ENCODE measurements at regions not wholly inside any gene's neighbourhood (a gene's known extent, or its start where the extent isn't known, plus 50 kb on each side); places are given as distances from the start of the nearest gene placed in this dataset.
A peak's percentile ranks its signal among the peaks of the same experiment; 100 is the strongest.

GRCh38 chr2:234733795-234734600, 217.8 kb upstream of the SH3BP4 start:
- no peak for TF ChIP-seq RAD21 (IDR thresholded peaks at IDR 0.05; ENCODE audit: low read depth)
- no peak for TF ChIP-seq EGR1 (IDR thresholded peaks at IDR 0.05)
- no peak for TF ChIP-seq EP300 (IDR thresholded peaks at IDR 0.05; ENCODE audit: borderline replicate concordance)
- TF ChIP-seq CREB1 (IDR thresholded peaks at IDR 0.05; ENCODE audit: low read depth), result no peak
- no peak for TF ChIP-seq TAF1 (IDR thresholded peaks at IDR 0.05; ENCODE audit: low read depth)
- TF ChIP-seq ZBTB7A (IDR thresholded peaks at IDR 0.05; ENCODE audit: low read depth), result no peak
- TF ChIP-seq, protein P1, sequence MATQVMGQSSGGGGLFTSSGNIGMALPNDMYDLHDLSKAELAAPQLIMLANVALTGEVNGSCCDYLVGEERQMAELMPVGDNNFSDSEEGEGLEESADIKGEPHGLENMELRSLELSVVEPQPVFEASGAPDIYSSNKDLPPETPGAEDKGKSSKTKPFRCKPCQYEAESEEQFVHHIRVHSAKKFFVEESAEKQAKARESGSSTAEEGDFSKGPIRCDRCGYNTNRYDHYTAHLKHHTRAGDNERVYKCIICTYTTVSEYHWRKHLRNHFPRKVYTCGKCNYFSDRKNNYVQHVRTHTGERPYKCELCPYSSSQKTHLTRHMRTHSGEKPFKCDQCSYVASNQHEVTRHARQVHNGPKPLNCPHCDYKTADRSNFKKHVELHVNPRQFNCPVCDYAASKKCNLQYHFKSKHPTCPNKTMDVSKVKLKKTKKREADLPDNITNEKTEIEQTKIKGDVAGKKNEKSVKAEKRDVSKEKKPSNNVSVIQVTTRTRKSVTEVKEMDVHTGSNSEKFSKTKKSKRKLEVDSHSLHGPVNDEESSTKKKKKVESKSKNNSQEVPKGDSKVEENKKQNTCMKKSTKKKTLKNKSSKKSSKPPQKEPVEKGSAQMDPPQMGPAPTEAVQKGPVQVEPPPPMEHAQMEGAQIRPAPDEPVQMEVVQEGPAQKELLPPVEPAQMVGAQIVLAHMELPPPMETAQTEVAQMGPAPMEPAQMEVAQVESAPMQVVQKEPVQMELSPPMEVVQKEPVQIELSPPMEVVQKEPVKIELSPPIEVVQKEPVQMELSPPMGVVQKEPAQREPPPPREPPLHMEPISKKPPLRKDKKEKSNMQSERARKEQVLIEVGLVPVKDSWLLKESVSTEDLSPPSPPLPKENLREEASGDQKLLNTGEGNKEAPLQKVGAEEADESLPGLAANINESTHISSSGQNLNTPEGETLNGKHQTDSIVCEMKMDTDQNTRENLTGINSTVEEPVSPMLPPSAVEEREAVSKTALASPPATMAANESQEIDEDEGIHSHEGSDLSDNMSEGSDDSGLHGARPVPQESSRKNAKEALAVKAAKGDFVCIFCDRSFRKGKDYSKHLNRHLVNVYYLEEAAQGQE (IDR thresholded peaks at IDR 0.05; ENCODE audit: low read depth), result no peak
- no peak for TF ChIP-seq MAX (IDR thresholded peaks at IDR 0.05)
- TF ChIP-seq TCF12 (IDR thresholded peaks at IDR 0.05; ENCODE audit: low read depth), result no peak
- no peak for TF ChIP-seq USF1 (IDR thresholded peaks at IDR 0.05)
- TF ChIP-seq YY1 (IDR thresholded peaks at IDR 0.05; ENCODE audit: low read depth), result no peak
- no peak for TF ChIP-seq NFIC (IDR thresholded peaks at IDR 0.05)
- TF ChIP-seq CEBPB (IDR thresholded peaks at IDR 0.05), result no peak
- TF ChIP-seq TEAD4 (IDR thresholded peaks at IDR 0.05), result no peak
- TF ChIP-seq FOXM1 (IDR thresholded peaks at IDR 0.05; ENCODE audit: borderline replicate concordance, low read depth), result no peak

GRCh38 chr2:234733093-234733489, 218.7 kb upstream of the SH3BP4 start:
- no peak for TF ChIP-seq TCF12 (IDR thresholded peaks at IDR 0.05; ENCODE audit: low read depth)
- no peak for TF ChIP-seq EGR1 (IDR thresholded peaks at IDR 0.05)
- no peak for TF ChIP-seq CEBPB (IDR thresholded peaks at IDR 0.05)
- no peak for TF ChIP-seq RAD21 (IDR thresholded peaks at IDR 0.05; ENCODE audit: low read depth)
- TF ChIP-seq TAF1 (IDR thresholded peaks at IDR 0.05; ENCODE audit: low read depth), result no peak

- TF ChIP-seq ZBTB7A (IDR thresholded peaks at IDR 0.05; ENCODE audit: low read depth) (no peak), EP300 (IDR thresholded peaks at IDR 0.05; ENCODE audit: borderline replicate concordance) (no peak), FOXM1 (IDR thresholded peaks at IDR 0.05; ENCODE audit: borderline replicate concordance, low read depth) (no peak), YY1 (IDR thresholded peaks at IDR 0.05; ENCODE audit: low read depth) (no peak), USF1 (IDR thresholded peaks at IDR 0.05) (no peak), EGR1 (IDR thresholded peaks at IDR 0.05) (no peak), TEAD4 (IDR thresholded peaks at IDR 0.05) (no peak), CREB1 (IDR thresholded peaks at IDR 0.05; ENCODE audit: low read depth) (no peak), NFIC (IDR thresholded peaks at IDR 0.05) (no peak), TCF12 (IDR thresholded peaks at IDR 0.05; ENCODE audit: low read depth) (no peak), MAX (IDR thresholded peaks at IDR 0.05) (no peak), TAF1 (IDR thresholded peaks at IDR 0.05; ENCODE audit: low read depth) (no peak), RAD21 (IDR thresholded peaks at IDR 0.05; ENCODE audit: low read depth) (no peak)
- TF ChIP-seq, protein P1 (IDR thresholded peaks at IDR 0.05; ENCODE audit: low read depth), result no peak
These were observed 219.3 kb upstream of the SH3BP4 start for GRCh38 chr2:234732404-234733092.

GRCh38 chr2:234731236-234731635, 220.6 kb upstream of the SH3BP4 start:
- TF ChIP-seq EP300 (IDR thresholded peaks at IDR 0.05; ENCODE audit: borderline replicate concordance), result no peak

GRCh38 chr2:234730066-234730640, 221.7 kb upstream of the SH3BP4 start:
- TF ChIP-seq USF1 (IDR thresholded peaks at IDR 0.05), result peak; percentile 82
- no peak for TF ChIP-seq FOXM1 (IDR thresholded peaks at IDR 0.05; ENCODE audit: borderline replicate concordance, low read depth)
